ENCODE measurements at regions not wholly inside any gene's neighbourhood (a gene's known extent, or its start where the extent isn't known, plus 50 kb on each side); places are given as distances from the start of the nearest gene placed in this dataset.

DNA sequence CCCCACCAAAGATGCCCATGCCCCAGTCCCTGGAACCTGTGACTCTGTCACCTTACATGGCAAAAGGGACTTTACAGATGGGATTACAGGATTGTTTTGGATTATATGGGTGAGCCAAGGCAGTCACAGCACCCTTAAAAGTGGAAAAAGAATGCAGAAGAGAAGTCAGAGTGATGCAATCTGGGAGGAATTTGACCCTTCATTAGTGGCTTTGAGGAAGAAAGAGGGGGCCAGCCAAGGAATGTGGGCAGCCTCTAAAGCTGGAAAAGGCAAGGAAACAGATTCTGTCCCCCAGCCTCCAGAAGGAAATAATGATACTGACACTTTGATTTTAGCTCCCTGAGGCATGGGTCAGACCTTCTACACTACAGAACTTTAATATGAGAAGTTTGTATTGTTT lies 257.3 kb upstream of the ISX start:
- no peaks in the 10 kb centered on the region for H3K9me3 ChIP-seq
- H3K27me3 ChIP-seq: no peaks in the 10 kb centered on the region
- intact Hi-C loops (cut with DNase I): no loop called here
- no peak overlapping the region for H3K27ac ChIP-seq
- H3K4me3 ChIP-seq: no peak overlapping the region
- DNase-seq: no peak
- H3K4me1 ChIP-seq (ENCODE audit: insufficient read depth): no peaks in the 10 kb centered on the region
- TF ChIP-seq, protein P1, sequence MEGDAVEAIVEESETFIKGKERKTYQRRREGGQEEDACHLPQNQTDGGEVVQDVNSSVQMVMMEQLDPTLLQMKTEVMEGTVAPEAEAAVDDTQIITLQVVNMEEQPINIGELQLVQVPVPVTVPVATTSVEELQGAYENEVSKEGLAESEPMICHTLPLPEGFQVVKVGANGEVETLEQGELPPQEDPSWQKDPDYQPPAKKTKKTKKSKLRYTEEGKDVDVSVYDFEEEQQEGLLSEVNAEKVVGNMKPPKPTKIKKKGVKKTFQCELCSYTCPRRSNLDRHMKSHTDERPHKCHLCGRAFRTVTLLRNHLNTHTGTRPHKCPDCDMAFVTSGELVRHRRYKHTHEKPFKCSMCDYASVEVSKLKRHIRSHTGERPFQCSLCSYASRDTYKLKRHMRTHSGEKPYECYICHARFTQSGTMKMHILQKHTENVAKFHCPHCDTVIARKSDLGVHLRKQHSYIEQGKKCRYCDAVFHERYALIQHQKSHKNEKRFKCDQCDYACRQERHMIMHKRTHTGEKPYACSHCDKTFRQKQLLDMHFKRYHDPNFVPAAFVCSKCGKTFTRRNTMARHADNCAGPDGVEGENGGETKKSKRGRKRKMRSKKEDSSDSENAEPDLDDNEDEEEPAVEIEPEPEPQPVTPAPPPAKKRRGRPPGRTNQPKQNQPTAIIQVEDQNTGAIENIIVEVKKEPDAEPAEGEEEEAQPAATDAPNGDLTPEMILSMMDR (IDR thresholded peaks at IDR 0.05): no peak
- no peak for TF ChIP-seq EP300 (IDR thresholded peaks at IDR 0.05)
- TF ChIP-seq POLR2A (IDR thresholded peaks at IDR 0.05): no peak
- no peaks in the 10 kb centered on the region for H3K36me3 ChIP-seq

DNA sequence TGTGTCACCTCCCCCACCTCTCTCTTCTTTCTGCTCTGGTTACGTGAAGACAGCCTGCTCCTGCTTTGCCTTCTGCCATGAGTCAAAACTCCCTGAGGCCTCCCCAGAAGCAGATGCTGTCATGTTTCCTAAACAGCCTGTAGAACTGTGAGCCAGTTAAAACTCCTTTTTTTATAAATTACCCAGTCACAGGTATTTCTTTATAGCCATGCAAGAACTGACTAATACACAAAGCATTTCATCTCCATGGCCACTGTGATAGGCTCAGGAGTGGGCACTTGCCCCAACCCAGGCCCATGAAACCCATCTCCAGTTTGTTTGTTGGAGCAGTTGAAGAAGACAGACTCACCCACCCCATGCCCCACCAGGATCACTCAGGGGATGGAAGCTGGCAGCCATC lies 253.3 kb upstream of the ISX start:
- Histone ChIP-seq H3K27ac (no peak overlapping the region), H3K36me3 (no peaks in the 10 kb centered on the region), H3K4me3 (no peak overlapping the region), H3K9me3 (no peaks in the 10 kb centered on the region), H3K4me1 (ENCODE audit: insufficient read depth) (no peaks in the 10 kb centered on the region), H3K27me3 (no peaks in the 10 kb centered on the region)
- 74 to 76% (median 75%) methylated on average over 1 of the region's 1 CpG for WGBS, 3 donors
- DNase-seq: no peak
- intact Hi-C loops (cut with DNase I): no loop called here
- TF ChIP-seq, protein P1 (IDR thresholded peaks at IDR 0.05): no peak
- no peak for TF ChIP-seq EP300 (IDR thresholded peaks at IDR 0.05)

DNA sequence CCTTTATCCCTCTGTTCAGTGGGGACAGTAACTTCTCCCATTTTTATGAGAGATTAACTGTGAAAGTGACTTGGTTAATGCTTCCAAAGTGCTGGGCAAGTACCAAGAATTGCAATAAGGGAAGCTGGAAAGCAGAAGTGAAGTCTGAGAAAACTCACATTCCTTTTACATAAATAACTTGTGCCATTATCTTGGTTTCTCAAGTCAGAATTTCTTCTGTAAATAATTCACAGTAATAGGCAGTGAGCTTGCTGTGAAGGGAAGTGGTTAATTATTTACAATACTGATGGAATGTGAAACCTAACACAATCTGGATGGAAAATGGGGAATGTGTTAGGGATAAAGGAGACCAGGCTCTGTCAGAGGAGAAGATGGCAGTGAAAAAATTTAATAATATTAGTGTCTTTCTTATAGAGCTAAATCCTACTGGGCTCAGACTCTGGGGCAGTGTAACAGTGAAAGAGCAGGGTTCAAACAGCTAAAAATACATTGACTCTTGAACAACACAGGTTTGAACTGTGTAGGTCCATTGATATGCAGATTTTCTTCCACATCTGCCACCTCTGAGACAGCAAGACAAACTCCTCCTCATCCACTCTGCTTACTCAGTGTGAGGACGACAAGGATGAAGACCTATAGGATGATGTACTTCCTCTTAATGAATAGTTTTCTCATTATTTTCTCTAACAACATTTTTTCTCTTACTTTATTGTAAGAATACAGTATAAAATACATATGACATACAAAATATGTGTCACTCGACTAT lies 251.5 kb upstream of the ISX start:
- Histone ChIP-seq H3K27me3 (no peaks in the 10 kb centered on the region), H3K9me3 (no peaks in the 10 kb centered on the region), H3K4me1 (ENCODE audit: insufficient read depth) (no peaks in the 10 kb centered on the region), H3K36me3 (no peaks in the 10 kb centered on the region), H3K27ac (no peak overlapping the region), H3K4me3 (no peak overlapping the region)
- intact Hi-C loops (cut with DNase I): no loop called here
- TF ChIP-seq, protein P1 (IDR thresholded peaks at IDR 0.05): no peak
- no peak for TF ChIP-seq EP300 (IDR thresholded peaks at IDR 0.05)
- TF ChIP-seq POLR2A (IDR thresholded peaks at IDR 0.05): no peak
- 55 to 60% (median 55%) methylated on average over 2 of the region's 2 CpGs for WGBS, 3 donors
- DNase-seq: no peak

DNA sequence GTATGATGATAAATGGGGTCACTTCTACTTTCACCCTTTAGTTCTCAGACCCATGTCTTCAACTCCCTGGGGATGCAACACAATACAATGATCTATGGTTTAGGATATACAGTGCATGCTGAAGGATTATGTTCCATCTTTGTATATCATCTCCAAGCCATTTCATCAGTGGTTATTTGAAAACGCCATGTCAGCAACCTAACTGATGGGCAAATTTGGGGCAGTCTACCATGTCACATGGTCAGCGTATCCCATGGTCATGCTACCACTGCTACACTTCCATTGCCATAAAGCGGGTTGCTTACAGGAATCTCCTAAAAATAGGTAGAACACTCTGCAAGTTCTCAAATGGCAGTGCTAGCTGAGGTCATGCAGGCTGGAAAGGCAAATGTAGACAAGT lies 236.5 kb upstream of the ISX start:
- no peak for DNase-seq
- H3K36me3 ChIP-seq: no peaks in the 10 kb centered on the region
- WGBS, 3 donors: 90 to 95% (median 94%) methylated on average over 3 of the region's 3 CpGs
- no peaks in the 10 kb centered on the region for H3K27me3 ChIP-seq
- TF ChIP-seq POLR2A (IDR thresholded peaks at IDR 0.05) (no peak), EP300 (IDR thresholded peaks at IDR 0.05) (no peak)
- TF ChIP-seq, protein P1 (IDR thresholded peaks at IDR 0.05): no peak
- intact Hi-C loops (cut with DNase I): no loop called here
- H3K9me3 ChIP-seq: no peaks in the 10 kb centered on the region
- H3K4me3 ChIP-seq: no peak overlapping the region
- no peaks in the 10 kb centered on the region for H3K4me1 ChIP-seq (ENCODE audit: insufficient read depth)
- no peak overlapping the region for H3K27ac ChIP-seq

Data from ovary (tissue), 7 donors.